H9 (cell line): ENCODE measurements at regions not wholly inside any gene's neighbourhood (a gene's known extent, or its start where the extent isn't known, plus 50 kb on each side); places are given as distances from the start of the nearest gene placed in this dataset.
"Not testable (repeated sequence)": the region's sequence is repeated elsewhere in the genome, so short reads cannot be mapped to it uniquely, and the experiment has no call there.

Source experiments
- DNase-seq: peaks from one replicate; pipeline ENCODE4 v3.0.0-alpha.2; 2017
- H2AFZ ChIP-seq: one replicate; pipeline ENCODE4 v1.6.1; 2013; ENCODE audit warnings: mild to moderate bottlenecking, low read length, control low read depth, moderate library complexity
- H2AK5ac ChIP-seq: 2 replicates; pipeline ENCODE4 v1.6.1; 2013; ENCODE audit warnings: low read length, control low read depth, mixed read lengths; ENCODE audit not compliant: insufficient read length
- H2BK120ac ChIP-seq: one replicate; pipeline ENCODE4 v1.6.1; 2013; ENCODE audit warnings: low read depth, mild to moderate bottlenecking, low read length, control low read depth, inconsistent platforms; ENCODE audit not compliant: poor library complexity, severe bottlenecking
- H2BK12ac ChIP-seq: 2 replicates; pipeline ENCODE4 v1.6.1; 2013; ENCODE audit warnings: low read length, control low read depth, mixed read lengths, low read depth; ENCODE audit not compliant: insufficient read length
- H2BK15ac ChIP-seq: 2 replicates; pipeline ENCODE4 v1.6.1; 2013; ENCODE audit warnings: low read depth, low read length, control low read depth
- H2BK20ac ChIP-seq: one replicate; pipeline ENCODE4 v1.6.1; 2013; ENCODE audit warnings: low read depth, mild to moderate bottlenecking, low read length, control low read depth, inconsistent platforms; ENCODE audit not compliant: poor library complexity, severe bottlenecking
- H2BK5ac ChIP-seq: 2 replicates; pipeline ENCODE4 v1.6.1; 2013; ENCODE audit warnings: low read length, control low read depth, mixed read lengths; ENCODE audit not compliant: insufficient read length
- H3K14ac ChIP-seq: 2 replicates; pipeline ENCODE4 v1.6.1; 2013; ENCODE audit warnings: low read length, control low read depth; ENCODE audit not compliant: insufficient read depth
- H3K18ac ChIP-seq: 2 replicates; pipeline ENCODE4 v1.6.1; 2013; ENCODE audit warnings: low read depth, mild to moderate bottlenecking, mixed read lengths, low read length, control low read depth; ENCODE audit not compliant: insufficient read length
- H3K23ac ChIP-seq: 2 replicates; pipeline ENCODE4 v1.6.1; 2013; ENCODE audit warnings: low read length, control low read depth, mixed read lengths, low read depth; ENCODE audit not compliant: insufficient read length
- H3K23me2 ChIP-seq: 2 replicates; pipeline ENCODE4 v1.6.1; 2013; ENCODE audit warnings: low read depth, mild to moderate bottlenecking, mixed read lengths, low read length, control low read depth; ENCODE audit not compliant: insufficient read length, poor library complexity, severe bottlenecking
- H3K27ac ChIP-seq: 2 replicates; pipeline ENCODE4 v1.5.1; 2013; ENCODE audit warnings: low read length, control low read depth, mixed read lengths, low read depth; ENCODE audit not compliant: insufficient read length
- H3K27me3 ChIP-seq: 2 replicates; pipeline ENCODE4 v1.6.1; 2013; ENCODE audit warnings: low read length, control low read depth, inconsistent platforms; ENCODE audit not compliant: insufficient read depth
- H3K4ac ChIP-seq: 2 replicates; pipeline ENCODE4 v1.6.1; 2013; ENCODE audit warnings: low read depth, mild to moderate bottlenecking, control low read depth, inconsistent platforms, low read length, moderate library complexity
- H3K4me1 ChIP-seq: 2 replicates; pipeline ENCODE4 v1.6.1; 2013; ENCODE audit warnings: low read length, control low read depth, inconsistent platforms; ENCODE audit not compliant: insufficient read depth
- H3K4me2 ChIP-seq: 2 replicates; pipeline ENCODE4 v1.6.1; 2013; ENCODE audit warnings: low read length, control low read depth, mixed read lengths; ENCODE audit not compliant: insufficient read length, insufficient read depth
- H3K56ac ChIP-seq: 2 replicates; pipeline ENCODE4 v1.6.1; 2013; ENCODE audit warnings: low read depth, mild to moderate bottlenecking, mixed read lengths, low read length, control low read depth; ENCODE audit not compliant: insufficient read length
- H3K79me1 ChIP-seq: 2 replicates; pipeline ENCODE4 v1.6.1; 2013; ENCODE audit warnings: low read depth, mild to moderate bottlenecking, moderate library complexity, low read length, control low read depth, inconsistent platforms; ENCODE audit not compliant: insufficient read depth, poor library complexity, severe bottlenecking
- H3K79me2 ChIP-seq: 2 replicates; pipeline ENCODE4 v1.6.1; 2013; ENCODE audit warnings: low read length, control low read depth, inconsistent platforms; ENCODE audit not compliant: insufficient read depth
- H3K9ac ChIP-seq: 2 replicates; pipeline ENCODE4 v1.6.1; 2013; ENCODE audit warnings: low read length, control low read depth, mixed read lengths; ENCODE audit not compliant: insufficient read length; ENCODE audit errors: extremely low read depth
- H3K9me3 ChIP-seq: one replicate; pipeline ENCODE4 v1.6.1; 2013; ENCODE audit warnings: low read depth, low read length, inconsistent platforms; ENCODE audit not compliant: control insufficient read depth
- H3T11ph ChIP-seq: one replicate; pipeline ENCODE4 v1.6.1; 2013; ENCODE audit warnings: mild to moderate bottlenecking, low read length, control low read depth, inconsistent platforms
- H4K20me1 ChIP-seq: one replicate; pipeline ENCODE4 v1.6.1; 2013; ENCODE audit not compliant: control insufficient read depth, insufficient read length, insufficient read depth
- H4K5ac ChIP-seq: 2 replicates; pipeline ENCODE4 v1.6.1; 2013; ENCODE audit warnings: low read depth, mild to moderate bottlenecking, mixed read lengths, low read length, control low read depth; ENCODE audit not compliant: insufficient read length
- H4K8ac ChIP-seq: replicated peaks from 2 replicates; pipeline ENCODE4 v1.6.1; 2013; ENCODE audit warnings: low read length, control low read depth, mixed read lengths, low read depth; ENCODE audit not compliant: insufficient read length
- H4K91ac ChIP-seq: 2 replicates; pipeline ENCODE4 v1.6.1; 2013; ENCODE audit warnings: low read depth, mild to moderate bottlenecking, moderate library complexity, mixed read lengths, low read length, control low read depth; ENCODE audit not compliant: insufficient read length
- H3K27ac Mint-ChIP-seq, 3 experiments: 2 replicates in 2 of 3; 3 replicates in 1 of 3; pipeline ENCODE4 v1.8.0; 2020 to 2021; ENCODE audit warnings: mixed read lengths in 3 of 3, mild to moderate bottlenecking in 1 of 3, moderate library complexity in 1 of 3
- H3K27me3 Mint-ChIP-seq: 2 replicates; pipeline ENCODE4 v1.8.0; 2021; ENCODE audit warnings: low read depth, mild to moderate bottlenecking, moderate library complexity, mixed read lengths
- H3K36me3 Mint-ChIP-seq, 3 experiments: 2 replicates in 2 of 3; 3 replicates in 1 of 3; pipeline ENCODE4 v1.8.0; 2020 to 2021; ENCODE audit warnings: low read depth in 3 of 3, mixed read lengths in 3 of 3; ENCODE audit not compliant: insufficient read depth in 1 of 3
- H3K4me1 Mint-ChIP-seq, 2 experiments: 2 replicates each; pipeline ENCODE4 v1.8.0; 2020; ENCODE audit warnings: mixed read lengths in 2 of 2
- H3K4me3 Mint-ChIP-seq, 2 experiments: 2 replicates in 1 of 2; 3 replicates in 1 of 2; pipeline ENCODE4 v1.8.0; 2020 to 2021; ENCODE audit warnings: mild to moderate bottlenecking in 2 of 2, mixed read lengths in 2 of 2, moderate library complexity in 1 of 2
- H3K9me3 Mint-ChIP-seq, 2 experiments: 2 replicates in 1 of 2; 3 replicates in 1 of 2; pipeline ENCODE4 v1.8.0; 2020; ENCODE audit warnings: mild to moderate bottlenecking in 2 of 2, mixed read lengths in 2 of 2, moderate library complexity in 1 of 2
- WGBS: extraction: QIAGEN DNeasy Blood & Tissue Kit; methylation state at CpG from one replicate; pipeline ENCODE4 v1.1.7; 2013; ENCODE audit warnings: missing lambda C conversion rate, low lambda C conversion rate, mixed read lengths; ENCODE audit not compliant: insufficient read length; ENCODE audit errors: extremely low coverage; 5-methylcytosine and 5-hydroxymethylcytosine counted together
- TF ChIP-seq, protein P1 (sequence below): fragments of 200-600 bp; sonication (generic); conservative IDR thresholded peaks from 3 replicates; pipeline ENCODE4 v1.8.0; 2021; ENCODE audit warnings: antibody characterized with exemption, mild to moderate bottlenecking

DNA sequence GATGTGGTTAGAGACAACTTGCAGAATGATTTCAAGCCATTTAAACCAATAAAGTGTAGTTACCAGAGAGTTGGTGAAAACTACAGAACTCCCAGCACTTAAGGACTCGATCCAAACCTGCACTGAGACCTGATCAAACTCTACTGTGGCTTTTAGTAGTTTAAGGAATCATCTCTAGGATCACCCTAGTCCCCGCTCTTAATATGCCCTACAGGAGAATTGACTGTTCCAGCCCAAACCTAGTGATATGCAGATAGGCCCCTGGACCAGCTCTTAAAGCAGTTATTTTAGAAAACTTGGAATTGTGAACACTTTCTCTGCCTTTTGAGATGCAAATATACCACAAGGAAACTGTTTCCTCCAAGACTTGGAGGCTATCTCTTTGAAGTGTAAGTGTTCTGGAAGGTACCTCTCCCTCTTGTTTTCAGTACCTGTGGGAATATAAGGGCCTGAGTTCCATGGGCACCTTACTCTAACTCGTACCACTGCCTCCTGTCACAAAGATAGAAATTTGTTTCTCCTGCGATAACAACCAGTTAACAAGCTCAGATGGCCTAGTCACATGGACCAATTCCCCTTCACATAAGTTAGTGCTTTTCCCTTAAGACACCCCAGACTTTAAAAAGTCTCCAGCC, 1367.2 kb upstream of the SLC39A10 start:
- Histone ChIP-seq H3K79me2 (no peaks in the 10 kb centered on the region), H2AFZ (no peak overlapping the region), H3K18ac (no peak overlapping the region), H2BK15ac (no peak overlapping the region), H4K91ac (no peak overlapping the region), H3K9ac (no peak overlapping the region), H4K5ac (no peak overlapping the region), H4K8ac (no peak overlapping the region), H2BK12ac (no peak overlapping the region), H2BK5ac (no peak overlapping the region), H3K4me1 (no peaks in the 10 kb centered on the region; the same call in 1 of the 2 replicates), H3K56ac (no peak overlapping the region), H3K4ac (no peak overlapping the region), H3K27me3 (no peaks in the 10 kb centered on the region), H3K9me3 (no peaks in the 10 kb centered on the region), H3K27ac (no peak overlapping the region), H3K23me2 (no peaks in the 10 kb centered on the region), H3K23ac (no peak overlapping the region), H3T11ph (no peak overlapping the region), H3K79me1 (no peaks in the 10 kb centered on the region), H2BK120ac (no peak overlapping the region), H2AK5ac (no peak overlapping the region), H3K14ac (no peak overlapping the region; the same call in 1 of the 2 replicates), H3K4me2 (no peak overlapping the region), H4K20me1 (no peaks in the 10 kb centered on the region), H2BK20ac (no peak overlapping the region)
- H3K36me3 Mint-ChIP-seq, result no peaks in the 10 kb centered on the region
- H3K4me1 Mint-ChIP-seq, result peaks cover 7 to 10% of the 10 kb centered on the region in 2 experiments
- TF ChIP-seq, protein P1, sequence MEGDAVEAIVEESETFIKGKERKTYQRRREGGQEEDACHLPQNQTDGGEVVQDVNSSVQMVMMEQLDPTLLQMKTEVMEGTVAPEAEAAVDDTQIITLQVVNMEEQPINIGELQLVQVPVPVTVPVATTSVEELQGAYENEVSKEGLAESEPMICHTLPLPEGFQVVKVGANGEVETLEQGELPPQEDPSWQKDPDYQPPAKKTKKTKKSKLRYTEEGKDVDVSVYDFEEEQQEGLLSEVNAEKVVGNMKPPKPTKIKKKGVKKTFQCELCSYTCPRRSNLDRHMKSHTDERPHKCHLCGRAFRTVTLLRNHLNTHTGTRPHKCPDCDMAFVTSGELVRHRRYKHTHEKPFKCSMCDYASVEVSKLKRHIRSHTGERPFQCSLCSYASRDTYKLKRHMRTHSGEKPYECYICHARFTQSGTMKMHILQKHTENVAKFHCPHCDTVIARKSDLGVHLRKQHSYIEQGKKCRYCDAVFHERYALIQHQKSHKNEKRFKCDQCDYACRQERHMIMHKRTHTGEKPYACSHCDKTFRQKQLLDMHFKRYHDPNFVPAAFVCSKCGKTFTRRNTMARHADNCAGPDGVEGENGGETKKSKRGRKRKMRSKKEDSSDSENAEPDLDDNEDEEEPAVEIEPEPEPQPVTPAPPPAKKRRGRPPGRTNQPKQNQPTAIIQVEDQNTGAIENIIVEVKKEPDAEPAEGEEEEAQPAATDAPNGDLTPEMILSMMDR, result no peak
- no peak overlapping the region for H3K4me3 Mint-ChIP-seq
- H3K9me3 Mint-ChIP-seq, result no peaks in the 10 kb centered on the region
- no peaks in the 10 kb centered on the region for H3K27me3 Mint-ChIP-seq
- no CpG with 5 or more reads among the region's 4 CpGs for WGBS
- no peak for DNase-seq
- H3K27ac Mint-ChIP-seq, result no peak overlapping the region; a peak in 1 of 7 replicates

DNA sequence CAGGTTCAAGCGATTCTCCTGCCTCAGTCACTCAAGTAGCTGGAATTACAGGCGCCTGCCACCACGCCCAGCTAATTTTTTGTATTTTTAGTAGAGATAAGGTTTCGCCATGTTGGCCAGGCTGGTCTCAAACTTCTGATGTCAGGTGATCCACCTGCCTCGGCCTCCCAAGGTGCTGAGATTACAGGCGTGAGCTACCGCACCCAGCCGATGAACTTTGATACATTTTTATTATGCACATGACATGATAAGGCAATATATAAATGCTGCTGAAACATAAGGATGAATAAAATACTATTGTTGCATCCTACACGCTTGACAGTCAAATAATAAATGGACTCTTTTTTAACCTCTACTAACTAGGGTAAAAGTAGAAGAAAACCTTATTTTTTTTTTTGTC, 1380.4 kb upstream of the SLC39A10 start:
- H4K8ac ChIP-seq, H3K9me3 Mint-ChIP-seq, H3K27ac ChIP-seq, H3K4me1 ChIP-seq, H2AFZ ChIP-seq, H3K9me3 ChIP-seq, H3K4me3 Mint-ChIP-seq, H3K23ac ChIP-seq, H4K5ac ChIP-seq, H3K23me2 ChIP-seq, H2AK5ac ChIP-seq, H3K14ac ChIP-seq, H3K56ac ChIP-seq, H2BK20ac ChIP-seq, H2BK12ac ChIP-seq, DNase-seq, H3K4me1 Mint-ChIP-seq, H3K27me3 ChIP-seq, H3K9ac ChIP-seq, H2BK5ac ChIP-seq, H4K91ac ChIP-seq, H4K20me1 ChIP-seq, H3K4me2 ChIP-seq, H3K4ac ChIP-seq, H3K79me1 ChIP-seq, H3K27me3 Mint-ChIP-seq, H3K36me3 Mint-ChIP-seq, H3K27ac Mint-ChIP-seq, H3K79me2 ChIP-seq, H3T11ph ChIP-seq, H2BK15ac ChIP-seq, H3K18ac ChIP-seq, H2BK120ac ChIP-seq: not testable (repeated sequence)
- WGBS, result no CpG with 5 or more reads among the region's 9 CpGs
